ENCODE measurements at regions not wholly inside any gene's neighbourhood (a gene's known extent, or its start where the extent isn't known, plus 50 kb on each side); places are given as distances from the start of the nearest gene placed in this dataset.

DNA sequence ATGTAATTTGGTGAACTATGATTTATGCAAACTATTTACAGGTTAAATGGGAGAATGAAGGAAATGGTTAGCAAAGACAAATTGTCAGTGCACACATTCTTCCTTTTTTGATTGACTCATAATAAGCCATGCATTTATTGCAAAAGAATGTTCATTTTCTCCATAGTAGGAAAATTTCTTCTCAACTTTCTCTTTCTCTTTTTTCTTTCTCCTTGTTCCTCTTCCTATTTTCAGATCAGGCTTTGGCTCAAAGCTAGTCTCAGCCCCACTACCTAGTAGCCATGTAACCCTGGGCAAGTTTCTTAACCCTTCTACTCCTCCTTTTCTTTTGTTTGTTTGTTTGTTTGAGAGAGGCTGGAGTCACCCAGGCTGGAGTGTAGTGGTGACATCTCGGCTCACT, 156.6 kb downstream of the PIK3R1 start:
- TF ChIP-seq, protein P1, sequence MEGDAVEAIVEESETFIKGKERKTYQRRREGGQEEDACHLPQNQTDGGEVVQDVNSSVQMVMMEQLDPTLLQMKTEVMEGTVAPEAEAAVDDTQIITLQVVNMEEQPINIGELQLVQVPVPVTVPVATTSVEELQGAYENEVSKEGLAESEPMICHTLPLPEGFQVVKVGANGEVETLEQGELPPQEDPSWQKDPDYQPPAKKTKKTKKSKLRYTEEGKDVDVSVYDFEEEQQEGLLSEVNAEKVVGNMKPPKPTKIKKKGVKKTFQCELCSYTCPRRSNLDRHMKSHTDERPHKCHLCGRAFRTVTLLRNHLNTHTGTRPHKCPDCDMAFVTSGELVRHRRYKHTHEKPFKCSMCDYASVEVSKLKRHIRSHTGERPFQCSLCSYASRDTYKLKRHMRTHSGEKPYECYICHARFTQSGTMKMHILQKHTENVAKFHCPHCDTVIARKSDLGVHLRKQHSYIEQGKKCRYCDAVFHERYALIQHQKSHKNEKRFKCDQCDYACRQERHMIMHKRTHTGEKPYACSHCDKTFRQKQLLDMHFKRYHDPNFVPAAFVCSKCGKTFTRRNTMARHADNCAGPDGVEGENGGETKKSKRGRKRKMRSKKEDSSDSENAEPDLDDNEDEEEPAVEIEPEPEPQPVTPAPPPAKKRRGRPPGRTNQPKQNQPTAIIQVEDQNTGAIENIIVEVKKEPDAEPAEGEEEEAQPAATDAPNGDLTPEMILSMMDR (IDR thresholded peaks at IDR 0.05; ENCODE audit: insufficient read depth, low read depth, low read length): no peak
- ChIA-PET POLR2A (no interaction called here), CTCF (interaction anchor here (0.8 to 1.3 kb wide), 2 partner anchors 9 to 12 kb away, joined by 3 to 4 read pairs; no protein-coding TSS in a partner anchor)
- no peak for DNase-seq (ENCODE audit: low read depth)
- H3K27me3 ChIP-seq (ENCODE audit: control insufficient read depth, insufficient read depth, low read length): no peaks in the 10 kb centered on the region
- H3K36me3 ChIP-seq (ENCODE audit: control insufficient read depth, insufficient read depth, low read length): no peaks in the 10 kb centered on the region
- H3K4me3 ChIP-seq (ENCODE audit: low read depth, low read length): no peak overlapping the region

DNA sequence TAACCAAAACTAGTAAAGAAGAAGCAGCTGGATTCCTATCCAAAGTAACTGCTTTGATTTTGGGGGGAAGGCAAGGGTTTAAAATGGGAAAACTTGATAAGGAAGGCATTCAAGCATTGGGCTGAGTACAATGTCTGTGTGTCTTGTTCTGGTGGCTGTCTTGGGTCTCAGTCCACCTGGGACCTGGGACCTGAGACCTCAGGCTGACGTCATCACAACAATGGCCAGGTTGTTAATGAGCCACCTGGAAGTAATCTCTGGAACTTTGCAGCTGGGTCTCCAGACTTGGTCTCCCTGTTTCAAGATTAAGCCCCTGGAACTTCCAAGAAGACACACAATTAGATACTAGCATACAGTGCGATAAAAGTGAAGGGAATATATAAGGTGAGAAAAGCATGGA, 157.5 kb downstream of the PIK3R1 start:
- CTCF ChIA-PET: interaction anchor here (0.8 kb wide), 1 partner anchor 139 kb away, joined by 3 read pairs; no protein-coding TSS in a partner anchor
- Histone ChIP-seq H3K36me3 (ENCODE audit: control insufficient read depth, insufficient read depth, low read length) (no peaks in the 10 kb centered on the region), H3K4me3 (ENCODE audit: low read depth, low read length) (no peak overlapping the region), H3K27me3 (ENCODE audit: control insufficient read depth, insufficient read depth, low read length) (no peaks in the 10 kb centered on the region)
- POLR2A ChIA-PET: no interaction called here
- TF ChIP-seq, protein P1 (IDR thresholded peaks at IDR 0.05; ENCODE audit: insufficient read depth, low read depth, low read length): no peak
- DNase-seq (ENCODE audit: low read depth): no peak

DNA sequence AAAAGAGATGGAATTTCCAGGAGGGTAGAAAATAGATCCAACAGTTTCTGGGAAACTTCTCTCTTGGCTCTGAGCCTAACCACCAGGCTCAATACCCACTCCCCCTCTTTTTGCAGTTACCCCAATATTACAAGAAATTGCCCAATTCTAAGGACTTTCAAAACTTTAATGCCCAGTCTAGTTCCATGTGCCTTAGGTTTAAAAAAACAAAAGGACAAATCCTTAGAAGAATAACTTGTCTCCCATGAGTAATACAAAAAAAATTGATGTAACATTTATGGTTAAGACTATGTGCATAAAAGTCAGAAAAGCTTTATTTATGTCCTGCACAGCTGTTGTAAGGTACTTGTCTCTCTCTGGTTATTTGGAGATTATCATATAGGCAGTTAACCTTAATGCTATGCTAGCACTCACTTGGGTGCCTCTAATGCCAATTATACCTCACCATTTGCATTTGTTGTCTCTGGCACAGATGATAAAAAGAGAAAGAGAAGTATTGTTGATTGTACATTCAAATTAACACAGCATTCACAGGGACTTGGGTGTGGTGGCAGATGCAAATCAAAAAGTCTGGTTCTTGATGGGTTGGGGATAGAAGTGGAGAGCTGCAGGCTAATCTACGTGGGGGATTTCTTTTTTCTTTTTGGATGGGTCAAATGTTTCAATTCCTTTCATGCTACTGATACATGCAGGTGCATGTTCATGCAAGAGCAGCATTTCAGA, 159.4 kb downstream of the PIK3R1 start:
- TF ChIP-seq, protein P1 (IDR thresholded peaks at IDR 0.05; ENCODE audit: insufficient read depth, low read depth, low read length): no peak
- CTCF ChIA-PET: no interaction called here
- H3K4me3 ChIP-seq (ENCODE audit: low read depth, low read length): no peak overlapping the region
- DNase-seq (ENCODE audit: low read depth): peak; percentile 5
- no peaks in the 10 kb centered on the region for H3K27me3 ChIP-seq (ENCODE audit: control insufficient read depth, insufficient read depth, low read length)
- POLR2A ChIA-PET: no interaction called here
- H3K36me3 ChIP-seq (ENCODE audit: control insufficient read depth, insufficient read depth, low read length): no peaks in the 10 kb centered on the region

DNA sequence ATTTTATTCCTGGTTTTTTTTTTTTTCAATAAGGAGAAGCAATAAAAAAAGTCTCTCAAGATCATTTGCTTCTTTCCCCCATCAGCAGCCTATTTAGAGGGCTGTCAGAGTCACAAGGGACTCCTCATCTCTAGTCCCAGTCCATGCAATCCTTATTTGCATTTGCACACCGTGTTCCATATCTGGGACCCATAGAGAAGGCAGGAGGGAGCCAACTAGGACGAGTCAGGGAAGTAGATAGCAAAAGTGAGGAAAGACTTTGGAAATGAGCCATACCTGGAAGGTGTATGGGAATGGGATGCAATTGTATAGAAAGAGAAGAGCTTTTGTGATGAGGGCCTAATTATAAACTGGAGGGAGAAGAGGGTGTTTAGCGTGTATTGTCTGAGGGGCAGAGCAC, 160.0 kb downstream of the PIK3R1 start:
- ChIA-PET POLR2A (no interaction called here), CTCF (no interaction called here)
- no peaks in the 10 kb centered on the region for H3K36me3 ChIP-seq (ENCODE audit: control insufficient read depth, insufficient read depth, low read length)
- TF ChIP-seq, protein P1 (IDR thresholded peaks at IDR 0.05; ENCODE audit: insufficient read depth, low read depth, low read length): no peak
- no peak overlapping the region for H3K4me3 ChIP-seq (ENCODE audit: low read depth, low read length)
- no peak for DNase-seq (ENCODE audit: low read depth)
- no peaks in the 10 kb centered on the region for H3K27me3 ChIP-seq (ENCODE audit: control insufficient read depth, insufficient read depth, low read length)

DNA sequence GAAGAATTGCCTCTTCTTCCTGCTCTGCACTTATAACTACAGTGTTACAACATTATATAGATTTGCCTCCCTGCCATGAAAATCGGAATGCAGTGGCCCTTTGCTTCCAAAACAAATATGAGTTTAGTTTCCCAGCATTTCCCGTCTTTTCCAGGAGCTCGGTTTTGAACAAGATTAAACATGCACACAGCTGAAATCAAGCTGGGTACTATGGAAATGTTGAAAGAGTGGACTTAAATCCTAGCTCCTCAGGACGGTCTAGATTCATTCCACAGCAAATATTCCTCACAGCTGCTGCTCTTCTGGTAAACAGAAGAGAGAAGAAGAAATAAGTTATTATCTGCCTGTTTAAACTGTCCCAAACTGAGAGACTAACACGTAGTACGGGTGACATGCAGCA, 161.4 kb downstream of the PIK3R1 start:
- no peaks in the 10 kb centered on the region for H3K36me3 ChIP-seq (ENCODE audit: control insufficient read depth, insufficient read depth, low read length)
- POLR2A ChIA-PET: no interaction called here
- no peak overlapping the region for H3K4me3 ChIP-seq (ENCODE audit: low read depth, low read length)
- no peaks in the 10 kb centered on the region for H3K27me3 ChIP-seq (ENCODE audit: control insufficient read depth, insufficient read depth, low read length)
- no peak for DNase-seq (ENCODE audit: low read depth)
- CTCF ChIA-PET: interaction anchor here (0.7 to 2.5 kb wide), 6 partner anchors 9 to 92 kb away, joined by 3 to 10 read pairs (median 3); no protein-coding TSS in a partner anchor
- TF ChIP-seq, protein P1 (IDR thresholded peaks at IDR 0.05; ENCODE audit: insufficient read depth, low read depth, low read length): no peak

Data from BJ (cell line).